ENCODE measurements at regions not wholly inside any gene's neighbourhood (a gene's known extent, or its start where the extent isn't known, plus 50 kb on each side); places are given as distances from the start of the nearest gene placed in this dataset.

- in situ Hi-C loops (cut with MboI; ENCODE audit: low sequenced_read_pairs) = no loop called here
Observed at GRCh38 chr21:38688068-38688467, 117.7 kb upstream of the ETS2 start.

GRCh38 chr21:38691631-38692030 lies 114.1 kb upstream of the ETS2 start:
- in situ Hi-C loops (cut with MboI; ENCODE audit: low sequenced_read_pairs) = no loop called here

GRCh38 chr21:38696579-38696978 lies 109.2 kb upstream of the ETS2 start:
- in situ Hi-C loops (cut with MboI; ENCODE audit: low sequenced_read_pairs) = no loop called here

GRCh38 chr21:38699048-38699447 lies 106.7 kb upstream of the ETS2 start:
- in situ Hi-C loops (cut with MboI; ENCODE audit: low sequenced_read_pairs) = no loop called here

GRCh38 chr21:38702196-38702595 lies 103.5 kb upstream of the ETS2 start:
- in situ Hi-C loops (cut with MboI; ENCODE audit: low sequenced_read_pairs) = loop anchor here (25.0 kb wide), 1 partner anchor 190 kb away; no protein-coding TSS in a partner anchor

- in situ Hi-C loops (cut with MboI; ENCODE audit: low sequenced_read_pairs) = loop anchor here (25.0 kb wide), 1 partner anchor 198 kb away; no protein-coding TSS in a partner anchor
Observed at GRCh38 chr21:38709876-38710275, 95.9 kb upstream of the ETS2 start.

- in situ Hi-C loops (cut with MboI; ENCODE audit: low sequenced_read_pairs) = loop anchor here (25.0 kb wide), 1 partner anchor 200 kb away; no protein-coding TSS in a partner anchor
Observed at GRCh38 chr21:38712071-38712470, 93.7 kb upstream of the ETS2 start.

GRCh38 chr21:38712664-38713063 lies 93.1 kb upstream of the ETS2 start:
- in situ Hi-C loops (cut with MboI; ENCODE audit: low sequenced_read_pairs) = loop anchor here (25.0 kb wide), 1 partner anchor 200 kb away; no protein-coding TSS in a partner anchor

GRCh38 chr21:38714039-38714817 lies 91.5 kb upstream of the ETS2 start:
- in situ Hi-C loops (cut with MboI; ENCODE audit: low sequenced_read_pairs) = loop anchor here (25.0 kb wide), 1 partner anchor 202 kb away; no protein-coding TSS in a partner anchor

GRCh38 chr21:38714999-38715398 lies 90.7 kb upstream of the ETS2 start:
- in situ Hi-C loops (cut with MboI; ENCODE audit: low sequenced_read_pairs) = loop anchor here (25.0 kb wide), 1 partner anchor 203 kb away; no protein-coding TSS in a partner anchor

GRCh38 chr21:38716088-38716487 lies 89.6 kb upstream of the ETS2 start:
- in situ Hi-C loops (cut with MboI; ENCODE audit: low sequenced_read_pairs) = loop anchor here (25.0 kb wide), 1 partner anchor 204 kb away; no protein-coding TSS in a partner anchor

- in situ Hi-C loops (cut with MboI; ENCODE audit: low sequenced_read_pairs) = loop anchor here (25.0 kb wide), 1 partner anchor 205 kb away; no protein-coding TSS in a partner anchor
Observed at GRCh38 chr21:38716942-38717341, 88.8 kb upstream of the ETS2 start.

GRCh38 chr21:38718481-38718880 lies 87.2 kb upstream of the ETS2 start:
- in situ Hi-C loops (cut with MboI; ENCODE audit: low sequenced_read_pairs) = loop anchor here (25.0 kb wide), 1 partner anchor 206 kb away; no protein-coding TSS in a partner anchor

- in situ Hi-C loops (cut with MboI; ENCODE audit: low sequenced_read_pairs) = loop anchor here (25.0 kb wide), 1 partner anchor 208 kb away; no protein-coding TSS in a partner anchor
Observed at GRCh38 chr21:38720074-38720473, 85.7 kb upstream of the ETS2 start.

- in situ Hi-C loops (cut with MboI; ENCODE audit: low sequenced_read_pairs) = loop anchor here (25.0 kb wide), 1 partner anchor 209 kb away; no protein-coding TSS in a partner anchor
Observed at GRCh38 chr21:38721055-38721454, 84.7 kb upstream of the ETS2 start.

- in situ Hi-C loops (cut with MboI; ENCODE audit: low sequenced_read_pairs) = loop anchor here (25.0 kb wide), 1 partner anchor 210 kb away; no protein-coding TSS in a partner anchor
Observed at GRCh38 chr21:38721958-38722357, 83.8 kb upstream of the ETS2 start.

GRCh38 chr21:38725196-38726157 lies 80.3 kb upstream of the ETS2 start:
- in situ Hi-C loops (cut with MboI; ENCODE audit: low sequenced_read_pairs) = no loop called here

GRCh38 chr21:38726482-38726881 lies 79.2 kb upstream of the ETS2 start:
- in situ Hi-C loops (cut with MboI; ENCODE audit: low sequenced_read_pairs) = no loop called here

- in situ Hi-C loops (cut with MboI; ENCODE audit: low sequenced_read_pairs) = no loop called here
Observed at GRCh38 chr21:38729291-38729690, 76.4 kb upstream of the ETS2 start.

GRCh38 chr21:38729754-38730379 lies 75.9 kb upstream of the ETS2 start:
- in situ Hi-C loops (cut with MboI; ENCODE audit: low sequenced_read_pairs) = no loop called here

All from HL-60/S4 treated with phorbol 12-myristate 13-acetate at 8.2 ng/mL for 4 days and 3 days (cell line).